IPS DF 6.9 (cell line): ENCODE measurements at regions not wholly inside any gene's neighbourhood (a gene's known extent, or its start where the extent isn't known, plus 50 kb on each side); places are given as distances from the start of the nearest gene placed in this dataset.
"Not testable (repeated sequence)": the region's sequence is repeated elsewhere in the genome, so short reads cannot be mapped to it uniquely, and the experiment has no call there.

Experiments used
- DNase-seq: peaks from one replicate; pipeline ENCODE4 v3.0.0-alpha.2; 2013; ENCODE audit warnings: low read depth, low spot score
- H3K27ac ChIP-seq: one replicate; pipeline ENCODE4 v1.5.1; 2013; ENCODE audit warnings: low read length, control low read depth
- H3K27me3 ChIP-seq: 2 replicates; pipeline ENCODE4 v1.6.1; 2013; ENCODE audit warnings: mild to moderate bottlenecking, low read length; ENCODE audit not compliant: control insufficient read depth, insufficient read depth
- H3K36me3 ChIP-seq: 2 replicates; pipeline ENCODE4 v1.6.1; 2013; ENCODE audit warnings: low read length; ENCODE audit not compliant: control insufficient read depth, insufficient read depth
- H3K4me1 ChIP-seq: 2 replicates; pipeline ENCODE4 v1.6.1; 2013; ENCODE audit warnings: low read length; ENCODE audit not compliant: control insufficient read depth, insufficient read depth
- H3K4me3 ChIP-seq: 2 replicates; pipeline ENCODE4 v1.5.1; 2013; ENCODE audit warnings: mild to moderate bottlenecking, low read length
- H3K9me3 ChIP-seq: 2 replicates; pipeline ENCODE4 v1.6.1; 2013; ENCODE audit warnings: low read length, inconsistent platforms; ENCODE audit not compliant: control insufficient read depth, insufficient read depth
- WGBS: extraction: QIAGEN DNeasy Blood & Tissue Kit; methylation state at CpG from one replicate; pipeline ENCODE4 v1.1.7; 2013; ENCODE audit warnings: mixed read lengths, missing lambda C conversion rate; ENCODE audit not compliant: insufficient read length, insufficient coverage; 5-methylcytosine and 5-hydroxymethylcytosine counted together

GRCh38 chr6:106823058-106823457 lies 151.5 kb downstream of the CD24 start:
- H3K9me3 ChIP-seq: no peaks in the 10 kb centered on the region
- WGBS: no CpG with 5 or more reads among the region's 5 CpGs
- H3K4me1 ChIP-seq: peaks cover 3% of the 10 kb centered on the region; the same call in 1 of the 2 replicates
- H3K27me3 ChIP-seq: no peaks in the 10 kb centered on the region
- H3K36me3 ChIP-seq: no peaks in the 10 kb centered on the region
- H3K4me3 ChIP-seq: no peak overlapping the region
- H3K27ac ChIP-seq: no peak overlapping the region
- DNase-seq: no peak

- Histone ChIP-seq H3K27me3 (no peaks in the 10 kb centered on the region), H3K4me3 (no peak overlapping the region), H3K9me3 (no peaks in the 10 kb centered on the region), H3K36me3 (no peaks in the 10 kb centered on the region), H3K4me1 (peaks cover 3% of the 10 kb centered on the region; the same call in 1 of the 2 replicates), H3K27ac (no peak overlapping the region)
- DNase-seq: no peak
Measured at GRCh38 chr6:106820412-106820852, 154.1 kb downstream of the CD24 start.

GRCh38 chr6:106811088-106811686 lies 163.3 kb downstream of the CD24 start:
- Histone ChIP-seq H3K27ac (no peak overlapping the region), H3K27me3 (no peaks in the 10 kb centered on the region), H3K9me3 (no peaks in the 10 kb centered on the region; the same call in 1 of the 2 replicates), H3K4me3 (no peak overlapping the region), H3K4me1 (no peaks in the 10 kb centered on the region), H3K36me3 (no peaks in the 10 kb centered on the region; the same call in 1 of the 2 replicates)
- no peak for DNase-seq
- no CpG with 5 or more reads among the region's 3 CpGs for WGBS

GRCh38 chr6:106808758-106809157 lies 165.8 kb downstream of the CD24 start:
- H3K27me3 ChIP-seq: no peaks in the 10 kb centered on the region
- no peak overlapping the region for H3K4me3 ChIP-seq
- H3K9me3 ChIP-seq: no peaks in the 10 kb centered on the region; the same call in 1 of the 2 replicates
- DNase-seq: no peak
- H3K27ac ChIP-seq: no peak overlapping the region
- peaks cover 3% of the 10 kb centered on the region; the same call in 1 of the 2 replicates for H3K4me1 ChIP-seq
- no peaks in the 10 kb centered on the region; the same call in 1 of the 2 replicates for H3K36me3 ChIP-seq

- Histone ChIP-seq H3K27ac (no peak overlapping the region), H3K4me1 (peaks cover 3% of the 10 kb centered on the region; the same call in 1 of the 2 replicates), H3K4me3 (no peak overlapping the region), H3K27me3 (no peaks in the 10 kb centered on the region), H3K36me3 (no peaks in the 10 kb centered on the region; the same call in 1 of the 2 replicates), H3K9me3 (no peaks in the 10 kb centered on the region; the same call in 1 of the 2 replicates)
- DNase-seq: no peak
- no CpG with 5 or more reads among the region's 5 CpGs for WGBS
Measured at GRCh38 chr6:106807947-106808611, 166.4 kb downstream of the CD24 start.

- H3K4me3 ChIP-seq, H3K4me1 ChIP-seq, H3K27ac ChIP-seq, H3K36me3 ChIP-seq, H3K27me3 ChIP-seq, DNase-seq, H3K9me3 ChIP-seq: not testable (repeated sequence)
- no CpG with 5 or more reads among the region's 4 CpGs for WGBS
Measured at GRCh38 chr6:106806253-106806652, 168.3 kb downstream of the CD24 start.

GRCh38 chr6:106805771-106806170 lies 168.8 kb downstream of the CD24 start:
- Histone ChIP-seq H3K27me3 (no peaks in the 10 kb centered on the region), H3K4me1 (peaks cover 9% of the 10 kb centered on the region; the same call in 1 of the 2 replicates), H3K36me3 (no peaks in the 10 kb centered on the region; the same call in 1 of the 2 replicates), H3K27ac (no peak overlapping the region), H3K4me3 (no peak overlapping the region), H3K9me3 (no peaks in the 10 kb centered on the region; the same call in 1 of the 2 replicates)
- WGBS: no CpG with 5 or more reads among the region's 27 CpGs
- no peak for DNase-seq

GRCh38 chr6:106804346-106805335 lies 169.9 kb downstream of the CD24 start:
- no CpG with 5 or more reads among the region's 7 CpGs for WGBS
- Histone ChIP-seq H3K36me3 (no peaks in the 10 kb centered on the region; the same call in 1 of the 2 replicates), H3K27me3 (no peaks in the 10 kb centered on the region), H3K9me3 (no peaks in the 10 kb centered on the region; the same call in 1 of the 2 replicates), H3K27ac (no peak overlapping the region), H3K4me1 (peaks cover 9% of the 10 kb centered on the region; the same call in 1 of the 2 replicates), H3K4me3 (no peak overlapping the region)
- peak; percentile 86 for DNase-seq

- Histone ChIP-seq H3K4me1 (peaks cover 11% of the 10 kb centered on the region), H3K9me3 (no peaks in the 10 kb centered on the region; the same call in 1 of the 2 replicates), H3K27ac (no peak overlapping the region), H3K4me3 (no peak overlapping the region), H3K27me3 (no peaks in the 10 kb centered on the region), H3K36me3 (no peaks in the 10 kb centered on the region; the same call in 1 of the 2 replicates)
- no CpG with 5 or more reads among the region's 1 CpG for WGBS
- no peak for DNase-seq
Measured at GRCh38 chr6:106803188-106803587, 171.3 kb downstream of the CD24 start.

- Histone ChIP-seq H3K4me1 (peaks cover 11% of the 10 kb centered on the region), H3K27ac (no peak overlapping the region), H3K36me3 (no peaks in the 10 kb centered on the region), H3K9me3 (no peaks in the 10 kb centered on the region; the same call in 1 of the 2 replicates), H3K27me3 (no peaks in the 10 kb centered on the region), H3K4me3 (no peak overlapping the region)
- no CpG with 5 or more reads among the region's 5 CpGs for WGBS
- no peak for DNase-seq
Measured at GRCh38 chr6:106802139-106802538, 172.4 kb downstream of the CD24 start.
